ENCODE measurements at regions not wholly inside any gene's neighbourhood (a gene's known extent, or its start where the extent isn't known, plus 50 kb on each side); places are given as distances from the start of the nearest gene placed in this dataset.
"Not testable (repeated sequence)": the region's sequence is repeated elsewhere in the genome, so short reads cannot be mapped to it uniquely, and the experiment has no call there.

DNA sequence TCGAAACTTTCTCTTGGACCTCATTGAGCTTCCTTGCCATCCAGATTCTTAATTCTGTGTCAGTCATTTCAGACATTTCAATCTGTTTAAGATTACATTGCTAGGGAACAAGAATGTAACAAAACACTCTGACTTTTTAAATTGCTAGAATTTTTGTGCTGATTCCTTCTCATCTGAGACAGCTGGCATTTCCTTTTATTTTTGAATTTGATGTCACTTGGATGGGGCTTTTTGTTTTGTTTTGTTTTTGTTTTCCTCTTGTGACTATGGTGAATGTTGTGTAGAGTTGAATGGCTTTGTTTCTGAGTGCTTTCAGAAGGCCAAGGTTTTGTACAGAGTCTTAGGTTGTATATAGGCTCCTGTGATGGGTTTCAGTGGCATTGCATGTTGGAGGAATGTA lies 1129.3 kb downstream of the NAALADL2 start:
- no peak for DNase-seq (ENCODE audit: low spot score)
- FAIRE-seq: no peak

DNA sequence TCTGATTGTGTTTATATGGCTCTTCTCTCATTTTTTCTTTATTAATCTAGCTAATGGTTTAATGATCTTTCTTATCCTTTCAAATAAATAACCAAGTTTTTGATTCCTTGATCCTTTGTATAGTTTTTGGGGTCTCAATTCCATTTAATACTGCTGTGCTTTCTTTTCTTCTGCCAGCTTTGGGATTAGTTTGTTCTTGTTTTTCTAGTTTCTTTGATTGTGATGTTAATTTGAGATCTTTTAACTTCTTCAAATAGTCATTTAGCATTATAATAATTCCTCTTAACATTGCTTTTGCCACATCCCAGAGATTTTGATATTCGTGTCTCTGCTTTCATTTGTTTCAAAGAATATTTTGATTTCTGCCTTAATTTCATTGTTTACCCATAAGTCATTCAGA lies 1126.6 kb downstream of the NAALADL2 start:
- no peak for FAIRE-seq
- no peak for DNase-seq (ENCODE audit: low spot score)

DNA sequence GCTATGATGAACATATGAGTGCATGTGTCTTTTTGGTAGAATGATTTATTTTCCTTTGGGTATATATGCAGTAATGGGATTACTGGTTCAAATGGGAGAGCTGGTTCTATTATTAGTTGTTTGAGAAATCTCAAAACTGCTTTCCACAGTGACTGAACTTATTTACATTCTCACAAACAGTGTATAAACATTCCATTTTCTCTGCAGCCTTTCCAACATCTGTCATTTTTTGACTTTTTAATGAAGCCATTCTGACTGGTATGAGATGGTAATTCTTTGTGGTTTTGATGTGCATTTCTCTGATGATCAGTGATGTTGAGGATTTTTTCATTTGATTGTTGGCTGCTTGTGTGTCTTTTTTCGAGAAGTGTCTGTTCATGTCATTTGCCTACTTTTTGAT lies 1124.2 kb downstream of the NAALADL2 start:
- DNase-seq (ENCODE audit: low spot score) (no peak), FAIRE-seq (no peak)

DNA sequence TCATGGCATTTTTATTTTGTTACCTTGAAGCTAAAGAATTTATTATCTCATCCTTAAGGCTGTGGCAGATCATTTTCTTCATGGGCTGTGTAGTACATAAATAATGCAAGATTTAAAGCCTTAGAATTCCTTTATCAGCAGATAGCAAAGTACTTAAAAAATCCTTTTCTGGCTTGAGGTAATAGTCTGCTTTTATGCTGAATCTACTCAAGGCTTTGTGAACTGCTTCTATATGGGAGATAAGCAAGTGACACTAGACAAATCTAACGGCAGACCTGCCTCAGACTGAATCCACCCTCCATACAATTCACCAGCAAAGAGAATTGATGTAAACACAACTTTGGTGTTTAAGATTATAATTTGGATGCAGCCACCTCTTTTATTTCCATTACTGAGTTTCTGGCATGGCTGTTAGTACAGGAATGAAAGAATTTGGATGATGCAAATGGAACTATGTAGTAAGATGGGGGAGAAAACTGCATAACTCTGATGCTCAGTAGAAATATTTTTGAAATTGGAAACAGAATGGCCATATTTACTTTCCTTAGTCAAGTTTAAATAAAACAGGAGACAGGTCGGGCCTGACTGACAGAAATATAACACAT lies 1121.5 kb downstream of the NAALADL2 start:
- FAIRE-seq: no peak
- DNase-seq (ENCODE audit: low spot score): no peak

DNA sequence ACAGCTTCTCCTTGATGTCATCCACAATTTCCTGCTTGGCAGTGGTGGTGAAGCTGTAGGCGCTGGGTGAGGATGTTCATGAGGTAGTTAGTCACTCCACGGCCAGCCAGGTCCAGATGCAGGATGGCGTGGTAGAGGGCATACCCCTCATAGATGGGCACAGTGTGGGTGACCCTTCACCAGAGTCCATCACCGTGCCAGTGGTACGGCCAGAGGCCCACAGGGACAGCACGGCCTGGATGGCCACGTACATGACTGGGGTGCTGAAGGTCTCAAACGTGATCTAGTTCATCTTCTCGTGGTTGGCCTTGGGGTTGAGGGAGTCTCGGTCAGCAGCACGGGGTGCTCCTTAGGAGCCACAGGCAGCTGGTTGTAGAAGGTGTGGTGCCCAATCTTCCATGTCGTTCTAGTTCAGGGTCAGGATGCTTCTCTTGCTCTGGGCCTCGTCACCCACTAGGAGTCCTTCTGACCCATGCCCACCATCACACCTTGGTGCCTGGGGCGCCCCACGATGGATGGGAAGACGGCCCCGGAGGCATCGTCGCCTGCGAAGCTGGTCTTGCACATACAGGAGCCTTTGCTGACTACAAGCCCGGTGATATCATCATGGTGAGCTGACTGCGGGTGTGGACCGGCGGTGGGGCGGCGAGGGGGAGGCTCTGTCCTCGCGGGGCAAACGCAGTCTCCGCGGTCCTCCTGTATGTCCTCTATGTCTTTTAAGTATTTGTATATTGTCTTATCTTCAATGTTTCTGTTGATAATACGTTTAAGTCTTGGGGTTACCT lies 1119.0 kb downstream of the NAALADL2 start:
- DNase-seq (ENCODE audit: low spot score) (no peak), FAIRE-seq (no peak)

DNA sequence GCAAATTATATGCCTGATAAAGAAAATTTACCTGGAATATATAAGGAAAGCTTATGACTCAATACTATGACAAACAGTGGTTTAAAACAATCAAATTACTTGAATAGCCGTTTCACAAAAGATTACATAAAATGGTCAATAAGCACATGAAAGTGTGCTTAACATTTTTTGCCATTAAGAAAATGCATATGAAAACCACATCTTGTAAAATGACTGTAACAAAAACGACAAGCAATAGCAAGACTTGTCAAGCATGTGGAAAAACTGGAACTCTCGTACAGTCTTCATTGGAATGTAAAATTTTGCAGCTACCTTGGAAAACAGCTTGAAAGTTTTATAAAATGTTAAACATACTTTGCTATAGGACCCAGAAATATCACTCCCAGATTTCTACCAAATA lies 1110.3 kb downstream of the NAALADL2 start:
- DNase-seq (ENCODE audit: low spot score) (no peak), FAIRE-seq (no peak)

DNA sequence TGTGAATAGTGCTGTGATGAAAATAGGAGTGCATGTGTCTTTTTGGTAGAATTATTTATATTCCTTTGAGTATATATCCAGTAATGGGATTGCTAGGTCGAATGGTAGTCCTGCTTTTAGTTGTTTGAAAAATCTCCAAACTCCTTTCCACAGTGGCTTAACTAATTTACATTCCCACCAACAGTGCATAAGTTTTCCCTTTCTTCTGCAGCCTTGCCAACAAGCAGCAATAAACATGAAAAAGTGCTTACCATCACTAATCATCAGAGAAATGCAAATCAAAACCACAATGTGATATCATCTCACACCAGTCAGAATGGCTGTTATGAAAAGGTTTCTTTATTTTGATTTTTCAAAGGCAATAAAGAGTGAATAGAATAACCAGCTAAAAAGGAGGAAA lies 1105.9 kb downstream of the NAALADL2 start:
- FAIRE-seq (no peak), DNase-seq (ENCODE audit: low spot score) (no peak)

DNA sequence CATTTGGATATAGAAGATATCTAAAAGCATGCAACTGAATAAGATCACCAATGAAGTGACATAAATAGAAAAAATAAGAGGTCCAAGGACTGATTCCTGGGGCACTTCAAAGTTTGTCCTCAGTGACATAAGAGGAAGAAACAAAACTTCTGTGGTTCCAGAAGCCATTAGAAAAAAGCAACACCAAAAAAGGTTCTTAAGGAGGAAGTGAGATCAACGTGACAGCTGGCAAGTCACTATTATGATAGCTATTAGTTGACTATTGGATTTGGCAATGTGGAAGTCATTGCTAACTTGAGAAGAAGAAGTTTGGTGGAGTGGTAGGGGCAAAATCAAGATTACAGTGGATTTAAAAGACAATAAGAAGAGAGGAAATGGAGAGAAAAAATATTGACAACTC lies 1098.3 kb downstream of the NAALADL2 start:
- DNase-seq (ENCODE audit: low spot score) (no peak), FAIRE-seq (no peak)

DNA sequence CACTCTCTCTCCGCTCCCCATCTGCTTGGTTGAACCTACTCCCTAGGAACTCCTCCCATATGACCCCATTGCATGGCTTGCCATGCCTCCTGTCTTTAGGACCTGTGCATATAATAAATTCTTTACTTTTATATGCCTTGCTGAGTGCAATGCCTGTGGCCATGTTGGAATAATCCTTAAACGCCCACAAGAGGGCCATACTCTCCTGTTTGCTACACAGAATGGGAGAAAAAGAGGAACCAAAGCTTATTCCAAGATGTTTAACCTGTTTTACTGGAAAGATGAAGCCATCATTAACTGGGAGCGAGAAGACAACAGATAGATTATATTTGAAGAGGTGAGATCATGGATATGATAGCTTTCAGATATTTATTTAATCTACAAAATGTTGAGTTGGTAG lies 1097.8 kb downstream of the NAALADL2 start:
- no peak for FAIRE-seq
- DNase-seq (ENCODE audit: low spot score): no peak

DNA sequence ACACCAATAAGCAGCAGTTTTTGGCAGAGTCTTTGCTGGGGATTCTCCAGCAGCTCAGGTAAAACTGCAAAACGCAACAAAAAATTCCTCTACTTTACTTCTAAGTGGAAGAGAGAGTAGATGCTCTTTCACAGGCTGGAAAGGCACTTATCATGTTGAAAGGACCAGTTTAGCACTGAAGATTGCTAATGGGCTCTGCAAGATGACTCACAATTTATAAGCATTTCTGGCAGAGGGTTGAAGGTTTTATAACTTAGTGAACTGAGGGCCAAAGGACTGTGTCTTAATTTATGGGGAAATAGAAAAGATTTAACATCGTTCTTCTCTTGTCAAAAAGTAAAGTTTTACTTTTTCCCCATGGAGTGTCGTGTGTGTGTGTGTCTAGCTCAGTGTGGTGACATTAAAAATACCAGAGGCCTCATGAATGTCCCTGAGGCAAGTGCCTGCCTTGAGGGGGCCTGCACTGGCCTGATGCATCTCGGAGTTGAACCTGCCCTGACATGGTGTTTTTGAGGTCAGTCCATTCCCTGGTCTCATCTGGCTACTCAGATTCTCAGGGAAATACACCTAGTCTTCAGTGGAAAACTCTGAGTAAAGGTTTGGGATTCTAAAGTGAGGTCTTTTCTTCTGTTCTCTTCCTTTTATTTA lies 1092.0 kb downstream of the NAALADL2 start:
- no peak for FAIRE-seq
- DNase-seq (ENCODE audit: low spot score): no peak

DNA sequence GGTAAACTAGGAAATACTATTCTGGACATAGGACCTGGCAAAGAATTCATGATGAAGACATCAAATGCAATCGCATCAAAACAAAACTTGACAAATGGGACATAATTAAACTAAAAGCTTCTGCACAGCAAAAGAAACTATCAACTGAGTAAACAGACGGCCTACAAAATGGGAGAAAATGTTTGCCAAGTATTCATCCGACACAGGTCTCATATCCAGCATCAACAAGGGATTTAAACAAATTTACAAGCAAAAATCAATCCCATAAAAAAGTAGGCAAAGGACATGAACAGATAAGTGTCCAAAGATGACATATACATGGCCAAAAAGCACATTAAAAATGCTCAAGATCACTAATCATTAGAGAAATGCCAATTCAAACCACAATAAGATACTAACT lies 1088.9 kb downstream of the NAALADL2 start:
- DNase-seq (ENCODE audit: low spot score): no peak
- FAIRE-seq: no peak

DNA sequence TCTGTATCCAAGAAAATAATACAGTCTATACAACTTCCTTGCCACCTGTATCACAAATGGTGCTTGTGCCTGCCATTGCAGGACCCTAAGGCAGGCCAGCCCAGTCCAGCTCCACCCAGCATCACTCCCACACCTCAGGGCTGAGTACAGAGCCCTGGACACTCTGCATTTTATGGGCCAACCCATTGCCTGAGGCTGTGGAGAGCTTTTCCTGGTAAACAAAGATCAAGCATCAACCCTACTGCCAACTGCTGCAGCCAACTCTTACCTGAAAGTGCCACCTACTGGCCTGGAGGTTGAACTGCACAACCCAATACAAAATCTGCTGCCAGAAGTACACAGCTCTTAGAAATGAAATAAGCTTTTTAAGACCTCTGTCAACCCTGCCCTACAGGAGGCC lies 1082.2 kb downstream of the NAALADL2 start:
- no peak for FAIRE-seq
- DNase-seq (ENCODE audit: low spot score): no peak

DNA sequence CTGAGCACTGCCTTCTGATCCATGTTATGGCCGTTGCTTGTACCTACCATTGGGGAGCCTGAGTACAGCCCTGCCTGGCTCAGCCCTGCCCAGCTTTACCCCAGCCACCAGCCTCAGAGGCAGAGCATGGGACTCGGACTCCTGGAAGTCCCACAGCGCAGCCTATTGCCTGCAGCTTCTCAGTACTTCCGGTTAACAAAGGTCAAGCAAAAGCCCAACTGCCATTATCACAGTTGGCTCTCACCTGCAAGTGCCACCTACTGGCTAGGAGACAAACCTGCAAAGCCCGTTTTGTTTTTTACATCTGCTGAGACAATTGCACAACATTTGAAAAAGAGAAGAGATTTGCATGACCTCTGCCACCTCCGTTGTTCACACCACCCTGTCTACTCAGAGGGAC lies 1081.7 kb downstream of the NAALADL2 start:
- FAIRE-seq: no peak

DNA sequence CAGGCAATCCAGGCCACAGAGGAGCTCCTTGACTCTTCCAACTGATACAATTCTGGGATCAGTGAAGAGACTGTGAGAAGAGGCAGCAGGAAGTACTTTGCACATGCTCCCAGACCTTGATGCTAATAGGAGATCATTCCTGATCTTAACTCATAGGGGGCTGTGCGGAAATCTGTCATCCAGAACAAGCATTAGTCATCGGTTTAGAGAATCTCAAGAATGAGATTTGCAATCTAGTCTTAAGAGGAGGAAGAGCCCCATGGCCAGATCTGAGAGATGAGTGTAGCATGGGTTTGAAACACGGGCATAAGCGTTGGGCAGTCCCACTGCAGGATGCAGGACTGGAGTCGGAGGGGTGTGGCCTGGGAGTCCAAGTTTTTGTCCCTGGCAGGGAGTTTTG lies 1081.1 kb downstream of the NAALADL2 start:
- DNase-seq (ENCODE audit: low spot score) (peak; percentile 6), FAIRE-seq (no peak)

More for the DNA sequence above, 1081.7 kb downstream of the NAALADL2 start:
- no peak for DNase-seq (ENCODE audit: low spot score)

DNA sequence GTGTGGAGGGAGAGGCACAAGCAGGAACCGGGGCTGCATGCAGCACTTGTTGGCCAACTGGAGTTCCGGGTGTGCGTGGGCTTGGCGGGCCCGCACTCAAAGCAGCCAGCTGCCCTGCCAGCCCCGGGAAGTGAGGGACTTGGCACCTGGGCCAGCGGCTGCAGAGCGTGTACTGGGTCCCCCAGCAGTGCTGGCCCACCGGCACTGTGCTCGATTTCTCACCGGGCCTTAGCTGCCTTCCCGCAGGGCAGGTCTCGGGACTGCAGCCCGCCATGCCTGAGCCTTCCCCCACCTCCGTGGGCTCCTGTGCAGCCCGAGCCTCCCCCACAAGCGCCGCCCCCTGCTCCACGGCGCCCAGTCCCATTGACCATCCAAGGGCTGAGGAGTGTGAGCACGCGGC lies 1078.2 kb downstream of the NAALADL2 start:
- FAIRE-seq: not testable (repeated sequence)

DNA sequence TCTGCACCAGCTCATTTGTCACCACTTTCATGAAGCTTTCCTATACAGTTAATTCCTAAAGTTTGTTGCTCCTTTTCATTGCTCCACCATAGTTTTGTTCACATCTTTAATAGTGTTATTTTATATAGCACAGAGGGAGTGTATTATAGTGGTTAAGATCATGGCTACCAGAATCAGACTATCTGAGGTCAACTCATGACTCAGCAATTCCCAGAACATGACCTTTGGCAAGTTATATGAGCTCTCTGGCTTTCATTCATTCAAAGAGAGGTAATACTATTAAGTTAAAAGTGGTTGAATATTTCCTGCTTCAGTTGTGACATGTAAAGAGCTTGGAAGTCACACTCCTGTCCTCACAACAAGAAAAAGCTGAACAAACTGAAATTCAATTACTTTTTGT lies 1073.5 kb downstream of the NAALADL2 start:
- no peak for FAIRE-seq
- DNase-seq (ENCODE audit: low spot score): no peak

More for the DNA sequence above, 1078.2 kb downstream of the NAALADL2 start:
- not testable (repeated sequence) for DNase-seq (ENCODE audit: low spot score)

DNA sequence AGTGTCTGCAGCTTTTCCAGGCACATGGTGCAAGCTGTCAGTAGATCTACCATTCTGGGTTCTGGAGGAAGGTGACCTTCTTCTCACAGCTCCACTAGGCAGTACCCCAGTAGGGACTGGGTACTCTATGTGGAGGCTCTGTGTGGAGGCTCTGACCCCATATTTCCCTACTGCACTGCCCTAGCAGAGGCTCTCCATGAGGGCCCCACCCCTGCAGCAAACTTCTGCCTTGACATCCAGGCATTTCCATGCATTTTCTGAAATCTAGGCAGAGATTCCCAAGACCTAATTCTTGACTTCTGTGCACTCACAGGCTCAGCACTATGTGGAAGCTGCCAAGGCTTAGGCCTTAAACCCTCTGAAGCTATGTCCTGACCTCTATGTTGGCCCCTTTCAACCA lies 1060.0 kb downstream of the NAALADL2 start:
- FAIRE-seq: no peak
- DNase-seq (ENCODE audit: low spot score): no peak

DNA sequence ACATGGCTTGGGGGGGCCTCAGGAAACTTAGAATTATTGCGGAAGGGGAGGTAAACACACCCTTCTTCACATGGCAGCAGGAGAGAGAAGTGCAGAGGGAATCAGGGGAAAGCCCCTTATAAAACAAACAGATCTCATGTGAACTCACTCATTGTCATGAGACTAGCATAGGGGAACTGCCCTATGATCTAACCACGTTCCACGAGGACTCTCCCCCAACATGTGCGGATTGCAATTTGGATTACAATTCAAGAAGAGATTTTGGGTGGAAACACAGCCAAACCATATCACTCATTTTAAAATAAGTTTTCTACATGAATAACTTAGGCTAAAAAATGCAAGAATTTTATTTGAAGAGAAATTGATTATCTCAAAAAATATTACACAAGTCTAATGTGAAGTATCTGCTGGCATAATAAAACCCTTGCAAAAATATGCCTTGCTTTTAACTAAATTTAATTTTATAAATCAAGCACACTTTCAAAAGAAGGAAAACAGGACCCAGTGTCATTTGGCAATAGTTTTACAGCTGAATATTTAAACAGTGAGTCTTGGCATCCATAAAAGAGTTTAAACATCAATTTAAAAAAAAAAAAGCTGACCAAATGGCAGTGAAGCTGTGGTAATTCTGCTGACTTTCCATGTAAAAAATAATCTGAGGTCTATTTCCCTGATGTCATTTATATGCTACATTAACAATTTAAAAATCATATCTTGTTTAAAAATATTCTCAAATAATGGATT lies 1057.2 kb downstream of the NAALADL2 start:
- FAIRE-seq: no peak

DNA sequence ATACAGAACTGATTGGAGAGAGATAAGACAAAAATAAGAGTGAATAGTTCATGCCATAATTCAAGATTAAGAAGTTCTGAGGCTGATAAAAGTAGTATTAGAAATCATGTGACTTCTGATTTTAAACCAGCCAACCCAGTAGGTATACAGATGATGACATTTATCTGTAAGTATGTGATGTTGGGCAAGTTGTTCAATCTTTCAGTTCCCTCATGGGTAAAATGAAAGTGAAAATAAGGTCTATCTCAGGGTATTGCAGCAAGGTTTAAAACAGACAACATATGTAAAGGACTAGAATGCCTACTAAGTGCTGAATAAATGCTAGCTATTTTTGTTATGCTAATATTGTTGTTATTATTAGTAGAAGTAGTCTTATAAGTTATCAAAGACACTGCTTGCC lies 1055.7 kb downstream of the NAALADL2 start:
- no peak for FAIRE-seq
- DNase-seq (ENCODE audit: low spot score): no peak

More for the DNA sequence above, 1057.2 kb downstream of the NAALADL2 start:
- no peak for DNase-seq (ENCODE audit: low spot score)

DNA sequence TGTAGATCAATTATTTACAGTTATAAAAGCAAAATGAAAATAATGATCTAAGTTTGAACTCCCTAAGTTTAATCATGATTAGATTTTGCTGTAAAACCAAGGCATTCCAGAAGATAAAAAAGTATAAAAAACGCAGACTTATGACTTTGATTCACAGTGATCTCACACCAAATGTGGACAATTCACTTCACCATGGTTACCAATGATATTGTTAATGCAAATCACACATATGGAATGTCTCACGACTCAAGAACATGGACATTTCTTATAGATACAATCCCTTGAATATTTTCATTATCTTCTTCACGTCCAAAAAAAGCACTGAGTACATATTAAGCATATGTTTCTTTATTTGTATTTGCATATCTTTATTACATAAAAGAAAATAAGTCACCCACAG lies 1054.2 kb downstream of the NAALADL2 start:
- DNase-seq (ENCODE audit: low spot score): no peak
- FAIRE-seq: no peak

DNA sequence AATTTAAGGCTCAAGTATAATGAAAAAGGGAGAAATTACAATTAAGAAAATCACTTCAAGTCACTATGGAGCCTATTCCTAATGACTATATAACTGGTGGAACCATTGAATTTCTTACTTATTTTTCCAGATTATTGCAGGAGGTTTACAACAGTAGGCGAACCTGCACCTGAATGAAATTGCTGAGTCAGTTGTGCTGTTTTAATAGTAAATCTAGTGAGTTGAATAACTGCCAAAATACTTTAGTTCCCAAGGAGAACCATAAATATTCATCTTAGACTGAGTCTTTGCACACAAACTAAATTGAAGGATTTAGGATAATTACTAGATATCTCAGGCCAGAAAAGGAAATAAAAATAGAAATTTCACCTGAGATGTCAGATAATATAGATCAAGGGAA lies 1052.8 kb downstream of the NAALADL2 start:
- no peak for FAIRE-seq

DNA sequence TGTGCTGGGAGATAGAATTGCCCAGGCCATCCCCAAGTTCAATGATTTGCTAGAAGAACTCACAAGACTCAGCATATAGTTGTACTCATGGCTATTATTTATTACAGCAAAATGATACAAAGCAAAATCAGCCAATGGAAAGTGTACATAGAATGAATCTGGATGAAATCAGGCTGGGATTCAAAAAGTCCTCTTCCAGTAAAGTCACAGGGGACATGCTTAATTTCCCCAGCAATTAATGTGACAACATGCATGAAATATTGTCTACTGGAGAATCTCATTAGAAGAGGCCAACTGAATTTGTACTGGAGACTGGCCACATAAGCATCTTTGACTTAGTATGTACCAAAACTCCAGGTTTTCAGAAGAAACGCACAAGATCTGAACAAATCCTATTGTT lies 1043.1 kb downstream of the NAALADL2 start:
- DNase-seq (ENCODE audit: low spot score) (no peak), FAIRE-seq (no peak)

More for the DNA sequence above, 1052.8 kb downstream of the NAALADL2 start:
- no peak for DNase-seq (ENCODE audit: low spot score)
